Brain microvascular endothelial cell (primary cell): ENCODE measurements at regions not wholly inside any gene's neighbourhood (a gene's known extent, or its start where the extent isn't known, plus 50 kb on each side); places are given as distances from the start of the nearest gene placed in this dataset.

Experiments used
- DNase-seq: peaks from one replicate; pipeline ENCODE4 v3.0.0-alpha.2; 2020
- H3K27ac ChIP-seq: fragments of 250-450 bp; sonication (Bioruptor Pico); 2 replicates; pipeline ENCODE4 v1.5.1; 2020; ENCODE audit warnings: mild to moderate bottlenecking, moderate library complexity
- H3K27me3 ChIP-seq: fragments of 250-450 bp; sonication (Bioruptor Pico); replicated peaks from 2 replicates; pipeline ENCODE4 v1.5.1; 2020; ENCODE audit warnings: mild to moderate bottlenecking
- H3K36me3 ChIP-seq: fragments of 250-450 bp; sonication (Bioruptor Pico); replicated peaks from 2 replicates; pipeline ENCODE4 v1.5.1; 2020; ENCODE audit warnings: mild to moderate bottlenecking
- H3K4me3 ChIP-seq: 2 replicates; pipeline ENCODE4 v1.5.1; 2011; ENCODE audit warnings: low read depth, mild to moderate bottlenecking, control low read depth, low read length, moderate library complexity
- in situ Hi-C: cut with HindIII; loops from 2 replicates; pipeline ENCODE4 v1.10.0; 2017; ENCODE audit warnings: low sequenced_read_pairs, low pct_ligation_motif_present
- TF ChIP-seq, protein P1 (sequence below): IDR thresholded peaks from 2 replicates; pipeline ENCODE4 v1.5.1; 2011; ENCODE audit warnings: low read depth, mild to moderate bottlenecking, moderate library complexity, low read length, control low read depth, inconsistent platforms; ENCODE audit errors: missing control alignments

DNA sequence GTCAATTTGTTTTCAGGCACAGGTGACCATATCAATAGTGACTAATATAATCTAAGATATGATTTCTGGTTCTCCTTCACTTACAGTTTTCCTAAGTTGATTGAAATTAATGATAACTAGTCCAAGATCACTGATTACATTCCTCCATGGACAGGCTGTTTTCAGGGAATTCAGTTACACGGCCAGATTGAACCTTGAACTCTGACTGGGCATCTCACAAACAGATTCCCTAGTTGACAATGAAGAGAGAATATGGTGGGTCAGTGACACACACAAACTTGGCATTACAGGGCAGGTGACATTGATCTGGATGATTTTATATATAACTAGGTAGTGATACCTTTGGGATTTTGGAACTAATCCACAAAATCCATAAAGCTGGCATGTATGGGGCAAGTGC, 110.2 kb upstream of the EGR2 start:
- no peak overlapping the region for H3K4me3 ChIP-seq
- no peak overlapping the region for H3K27ac ChIP-seq
- H3K27me3 ChIP-seq = no peaks in the 10 kb centered on the region
- no peak for DNase-seq
- TF ChIP-seq, protein P1, sequence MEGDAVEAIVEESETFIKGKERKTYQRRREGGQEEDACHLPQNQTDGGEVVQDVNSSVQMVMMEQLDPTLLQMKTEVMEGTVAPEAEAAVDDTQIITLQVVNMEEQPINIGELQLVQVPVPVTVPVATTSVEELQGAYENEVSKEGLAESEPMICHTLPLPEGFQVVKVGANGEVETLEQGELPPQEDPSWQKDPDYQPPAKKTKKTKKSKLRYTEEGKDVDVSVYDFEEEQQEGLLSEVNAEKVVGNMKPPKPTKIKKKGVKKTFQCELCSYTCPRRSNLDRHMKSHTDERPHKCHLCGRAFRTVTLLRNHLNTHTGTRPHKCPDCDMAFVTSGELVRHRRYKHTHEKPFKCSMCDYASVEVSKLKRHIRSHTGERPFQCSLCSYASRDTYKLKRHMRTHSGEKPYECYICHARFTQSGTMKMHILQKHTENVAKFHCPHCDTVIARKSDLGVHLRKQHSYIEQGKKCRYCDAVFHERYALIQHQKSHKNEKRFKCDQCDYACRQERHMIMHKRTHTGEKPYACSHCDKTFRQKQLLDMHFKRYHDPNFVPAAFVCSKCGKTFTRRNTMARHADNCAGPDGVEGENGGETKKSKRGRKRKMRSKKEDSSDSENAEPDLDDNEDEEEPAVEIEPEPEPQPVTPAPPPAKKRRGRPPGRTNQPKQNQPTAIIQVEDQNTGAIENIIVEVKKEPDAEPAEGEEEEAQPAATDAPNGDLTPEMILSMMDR = no peak
- no peaks in the 10 kb centered on the region for H3K36me3 ChIP-seq
- in situ Hi-C loops = no loop called here

DNA sequence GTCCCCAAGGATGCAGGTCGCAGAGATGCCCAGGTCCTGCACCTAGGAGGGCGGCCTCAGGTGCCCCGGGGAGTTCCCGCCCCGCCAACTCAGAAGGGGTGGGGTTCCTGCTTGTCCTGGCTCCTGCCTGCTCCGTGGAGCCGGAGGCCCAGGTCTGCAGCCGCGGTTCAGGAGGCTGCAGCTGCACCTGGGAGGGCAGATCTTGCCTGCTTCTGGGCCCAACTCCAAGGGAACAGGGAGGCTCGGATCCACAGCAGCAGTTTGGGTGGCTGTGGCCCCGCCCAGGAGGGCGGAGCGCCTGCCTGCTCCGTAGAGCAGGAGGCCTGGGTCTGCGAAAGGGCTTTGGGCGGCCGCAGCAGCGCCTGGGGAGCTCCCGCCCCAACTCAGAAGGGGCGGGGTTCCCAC, 108.2 kb upstream of the EGR2 start:
- TF ChIP-seq, protein P1 = no peak
- in situ Hi-C loops = no loop called here
- DNase-seq = no peak
- H3K4me3 ChIP-seq = no peak overlapping the region
- no peaks in the 10 kb centered on the region for H3K27me3 ChIP-seq
- H3K27ac ChIP-seq = no peak overlapping the region
- H3K36me3 ChIP-seq = no peaks in the 10 kb centered on the region

DNA sequence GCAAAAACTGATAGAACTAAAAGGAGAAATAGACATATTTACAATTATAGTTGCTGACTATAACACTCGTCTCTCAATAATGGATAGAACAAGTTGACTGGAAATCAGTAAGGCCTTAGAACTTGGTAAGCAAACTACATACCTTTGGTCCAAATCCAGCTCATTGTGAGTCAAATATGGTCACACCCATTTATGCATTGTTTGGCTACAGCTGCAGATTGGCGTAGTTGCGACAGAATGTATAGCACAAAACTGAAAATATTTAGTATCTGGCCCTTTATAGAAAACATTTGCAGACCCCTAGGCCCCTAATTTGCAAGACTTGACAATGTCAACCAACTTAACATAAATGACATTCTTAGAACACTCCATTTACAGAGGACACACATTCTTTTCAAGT, 103.6 kb upstream of the EGR2 start:
- TF ChIP-seq, protein P1 = no peak
- no peak overlapping the region for H3K27ac ChIP-seq
- no peaks in the 10 kb centered on the region for H3K36me3 ChIP-seq
- H3K4me3 ChIP-seq = no peak overlapping the region
- in situ Hi-C loops = no loop called here
- no peak for DNase-seq
- H3K27me3 ChIP-seq = no peaks in the 10 kb centered on the region

DNA sequence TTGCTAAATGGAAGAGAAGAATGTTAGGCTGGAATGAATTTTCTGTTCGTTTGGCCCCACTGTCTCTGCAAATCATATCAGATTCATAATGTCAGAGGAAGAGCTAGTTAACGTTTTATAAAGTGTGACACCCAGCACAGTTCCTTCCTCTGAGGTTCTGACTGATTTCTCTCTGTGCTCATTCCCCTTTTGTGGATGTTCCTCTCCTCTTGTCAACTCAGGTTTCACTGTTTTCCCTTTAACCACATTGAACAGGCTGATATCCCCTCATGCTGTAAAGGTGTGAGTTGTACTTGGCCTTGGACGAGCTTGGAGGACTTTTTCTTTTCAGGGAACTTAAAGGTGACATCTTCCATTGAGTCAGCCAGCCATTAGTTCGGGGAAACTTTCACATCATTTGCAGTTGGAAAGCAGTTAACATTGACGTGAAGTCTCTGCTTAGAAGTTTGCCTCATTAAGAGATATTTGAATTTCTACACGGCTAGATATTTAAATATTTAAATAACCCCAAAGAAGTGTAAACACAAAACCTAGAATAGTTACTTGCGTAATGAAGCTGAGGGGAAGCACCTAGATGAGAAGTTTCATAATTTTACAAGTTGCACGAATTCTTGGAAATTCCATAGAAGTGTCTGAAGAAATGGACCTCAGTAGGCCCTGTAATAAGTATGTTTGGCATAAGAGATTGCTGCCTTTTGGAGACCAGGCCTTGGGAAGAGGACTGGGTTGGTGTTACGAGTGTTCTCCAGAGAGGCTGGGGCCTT, 101.5 kb upstream of the EGR2 start:
- DNase-seq = no peak
- H3K36me3 ChIP-seq = no peaks in the 10 kb centered on the region
- TF ChIP-seq, protein P1 = no peak
- no peak overlapping the region for H3K4me3 ChIP-seq
- in situ Hi-C loops = no loop called here
- H3K27ac ChIP-seq = no peak overlapping the region
- no peaks in the 10 kb centered on the region for H3K27me3 ChIP-seq

DNA sequence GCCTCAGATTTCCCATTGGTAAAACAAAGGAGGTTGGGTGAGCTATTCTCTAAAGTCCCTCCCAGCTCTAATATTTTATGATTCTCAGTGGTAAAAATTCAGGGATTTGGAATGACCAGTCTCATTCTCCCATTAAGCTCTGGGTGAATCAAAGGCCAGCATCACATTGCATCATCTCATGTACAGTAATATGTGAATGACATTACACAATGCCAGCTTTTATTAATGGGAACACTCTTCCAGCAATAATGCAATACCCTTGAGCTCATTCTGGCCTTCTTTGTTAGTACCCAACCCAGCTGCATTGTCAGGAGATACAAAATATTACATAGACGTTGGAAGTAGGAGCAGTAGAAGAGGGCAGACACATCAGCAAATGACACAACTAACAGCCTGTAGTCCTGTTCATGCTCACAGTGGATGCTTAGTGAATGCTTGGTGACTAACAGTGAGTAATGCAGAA, 100.0 kb upstream of the EGR2 start:
- peak; percentile 67 for DNase-seq
- no peak overlapping the region for H3K4me3 ChIP-seq

More for the DNA sequence above, 100.0 kb upstream of the EGR2 start:
- TF ChIP-seq, protein P1 = no peak
- in situ Hi-C loops = no loop called here
- no peaks in the 10 kb centered on the region for H3K36me3 ChIP-seq
- no peaks in the 10 kb centered on the region for H3K27me3 ChIP-seq
- peak overlapping the region; percentile 16 for H3K27ac ChIP-seq
